Progenitor cell of endocrine pancreas (in vitro differentiated cells): ENCODE measurements at regions not wholly inside any gene's neighbourhood (a gene's known extent, or its start where the extent isn't known, plus 50 kb on each side); places are given as distances from the start of the nearest gene placed in this dataset.
A peak's percentile ranks its signal among the peaks of the same experiment; 100 is the strongest.
"Not testable (repeated sequence)": the region's sequence is repeated elsewhere in the genome, so short reads cannot be mapped to it uniquely, and the experiment has no call there.

Experiments used
- DNase-seq: peaks from one replicate; pipeline ENCODE4 v3.0.0; 2021; ENCODE audit warnings: low spot score; ENCODE audit not compliant: unreplicated experiment
- H3K27ac Mint-ChIP-seq: 2 replicates; pipeline ENCODE4 v1.8.0; 2021; ENCODE audit warnings: mild to moderate bottlenecking, moderate library complexity, mixed read lengths
- H3K27me3 Mint-ChIP-seq: 2 replicates; pipeline ENCODE4 v1.8.0; 2021; ENCODE audit warnings: mixed read lengths
- H3K36me3 Mint-ChIP-seq: 2 replicates; pipeline ENCODE4 v1.8.0; 2022; ENCODE audit warnings: mixed read lengths; ENCODE audit not compliant: insufficient read depth
- H3K4me1 Mint-ChIP-seq: 2 replicates; pipeline ENCODE4 v1.8.0; 2021; ENCODE audit warnings: low read depth, mixed read lengths
- H3K4me3 Mint-ChIP-seq: 2 replicates; pipeline ENCODE4 v1.8.0; 2021; ENCODE audit warnings: low read depth, mild to moderate bottlenecking, moderate library complexity, mixed read lengths
- H3K9me3 Mint-ChIP-seq: 2 replicates; pipeline ENCODE4 v1.8.0; 2021; ENCODE audit warnings: low read depth, mixed read lengths
- CTCF ChIP-seq: fragments of 200-600 bp; sonication (generic); IDR thresholded peaks from one replicate; pipeline ENCODE4 v1.5.0; 2021; ENCODE audit warnings: antibody characterized with exemption, mild to moderate bottlenecking; ENCODE audit not compliant: unreplicated experiment

GRCh38 chr6:99821164-99821563 lies 172.9 kb downstream of the MCHR2 start:
- no peak for TF ChIP-seq CTCF
- no peaks in the 10 kb centered on the region for H3K9me3 Mint-ChIP-seq
- no peaks in the 10 kb centered on the region for H3K27me3 Mint-ChIP-seq
- peaks cover 9% of the 10 kb centered on the region for H3K4me1 Mint-ChIP-seq
- no peak for DNase-seq
- H3K27ac Mint-ChIP-seq: no peak overlapping the region
- no peak overlapping the region for H3K4me3 Mint-ChIP-seq
- no peaks in the 10 kb centered on the region for H3K36me3 Mint-ChIP-seq

DNA sequence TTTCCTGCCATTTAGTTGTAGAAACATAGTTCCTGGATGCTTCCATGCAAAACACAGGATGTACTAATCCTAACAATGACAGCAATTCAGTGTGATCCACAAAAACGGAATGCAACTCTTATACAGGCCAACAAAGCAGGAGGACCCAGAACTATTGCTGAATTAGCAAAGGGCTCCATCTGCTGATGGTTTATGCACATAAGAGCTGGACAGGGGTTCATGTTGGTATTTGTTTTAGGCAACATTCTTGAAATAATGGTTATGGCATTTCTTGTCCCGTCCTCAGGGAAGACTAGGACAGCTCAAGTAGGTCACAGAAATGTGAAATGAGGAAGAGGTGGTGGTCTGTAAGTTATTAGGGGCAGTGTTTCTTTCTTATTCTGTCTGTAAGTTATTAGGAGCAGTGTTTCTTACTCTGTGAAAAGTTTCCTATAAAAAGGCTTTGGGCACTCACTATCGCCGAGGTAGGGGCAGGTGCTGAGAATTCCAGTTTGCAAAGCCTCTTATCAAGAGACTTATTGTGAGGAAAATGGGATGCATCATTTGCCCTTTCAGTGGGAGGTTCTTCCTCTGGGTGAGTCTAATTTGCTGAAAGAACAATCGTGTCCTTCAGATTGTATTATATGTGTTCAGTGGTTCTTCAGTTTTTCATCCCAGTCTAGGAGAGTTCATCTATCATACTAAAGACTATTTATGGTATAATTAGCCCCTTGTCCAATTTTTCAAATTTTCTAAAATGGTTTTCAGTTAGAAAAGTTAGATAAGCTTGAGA lies 171.1 kb downstream of the MCHR2 start:
- DNase-seq: no peak
- H3K27ac Mint-ChIP-seq: peak overlapping the region; percentile 73
- H3K27me3 Mint-ChIP-seq: no peaks in the 10 kb centered on the region
- H3K9me3 Mint-ChIP-seq: no peaks in the 10 kb centered on the region
- H3K36me3 Mint-ChIP-seq: no peaks in the 10 kb centered on the region
- peak; percentile 60 for TF ChIP-seq CTCF
- H3K4me1 Mint-ChIP-seq: peaks cover 9% of the 10 kb centered on the region
- peak overlapping the region; percentile 79 for H3K4me3 Mint-ChIP-seq

DNA sequence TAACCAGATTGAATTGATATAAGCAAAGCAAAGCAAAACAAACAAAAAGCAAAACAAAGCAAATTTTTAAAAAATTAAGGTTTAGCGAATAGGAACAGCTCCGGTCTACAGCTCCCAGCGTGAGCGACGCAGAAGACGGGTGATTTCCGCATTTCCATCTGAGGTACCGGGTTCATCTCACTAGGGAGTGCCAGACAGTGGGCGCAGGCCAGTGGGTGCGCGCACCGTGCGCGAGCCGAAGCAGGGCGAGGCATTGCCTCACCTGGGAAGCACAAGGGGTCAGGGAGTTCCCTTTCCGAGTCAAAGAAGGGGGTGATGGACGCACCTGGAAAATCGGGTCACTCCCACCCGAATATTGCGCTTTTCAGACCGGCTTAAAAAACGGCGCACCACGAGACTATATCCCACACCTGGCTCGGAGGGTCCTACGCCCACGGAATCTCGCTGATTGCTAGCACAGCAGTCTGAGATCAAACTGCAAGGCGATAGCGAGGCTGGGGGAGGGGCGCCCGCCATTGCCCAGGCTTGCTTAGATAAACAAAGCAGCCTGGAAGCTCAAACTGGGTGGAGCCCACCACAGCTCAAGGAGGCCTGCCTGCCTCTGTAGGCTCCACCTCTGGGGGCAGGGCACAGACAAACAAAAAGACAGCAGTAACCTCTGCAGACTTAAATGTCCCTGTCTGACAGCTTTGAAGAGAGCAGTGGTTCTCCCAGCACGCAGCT lies 170.3 kb downstream of the MCHR2 start:
- peak overlapping the region; percentile 79 for H3K4me3 Mint-ChIP-seq
- H3K27ac Mint-ChIP-seq: peak overlapping the region; percentile 73
- DNase-seq, H3K4me1 Mint-ChIP-seq, H3K36me3 Mint-ChIP-seq, H3K27me3 Mint-ChIP-seq, H3K9me3 Mint-ChIP-seq: not testable (repeated sequence)

DNA sequence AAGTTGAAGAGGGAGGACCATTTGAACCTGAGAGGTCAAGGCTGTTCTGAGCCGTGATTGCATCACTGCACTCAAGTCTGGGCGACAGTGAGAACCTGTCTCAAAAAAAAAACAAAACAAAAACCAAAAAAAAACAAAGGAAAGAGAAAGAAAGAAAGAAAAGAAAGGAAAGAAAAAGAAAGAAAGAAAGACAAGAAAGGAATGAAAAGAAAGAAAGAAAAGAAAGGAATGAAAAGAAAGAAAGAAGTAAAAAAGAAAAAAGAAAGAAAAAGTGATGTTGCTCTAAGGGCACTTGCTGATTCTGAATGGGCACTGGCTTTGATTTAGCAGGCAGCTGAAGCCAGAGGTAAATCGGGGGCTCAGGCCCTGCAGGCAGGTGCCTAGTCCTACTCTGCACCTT lies 161.0 kb downstream of the MCHR2 start:
- H3K27me3 Mint-ChIP-seq: no peaks in the 10 kb centered on the region
- peaks cover 1% of the 10 kb centered on the region for H3K36me3 Mint-ChIP-seq
- no peak for DNase-seq
- H3K27ac Mint-ChIP-seq: no peak overlapping the region
- H3K4me1 Mint-ChIP-seq: no peaks in the 10 kb centered on the region
- H3K9me3 Mint-ChIP-seq: peaks cover 3% of the 10 kb centered on the region
- H3K4me3 Mint-ChIP-seq: no peak overlapping the region
- TF ChIP-seq CTCF: no peak

- no peaks in the 10 kb centered on the region for H3K4me1 Mint-ChIP-seq
- H3K27me3 Mint-ChIP-seq: no peaks in the 10 kb centered on the region
- no peak for DNase-seq
- H3K4me3 Mint-ChIP-seq: no peak overlapping the region
- no peak overlapping the region for H3K27ac Mint-ChIP-seq
- TF ChIP-seq CTCF: no peak
- no peaks in the 10 kb centered on the region for H3K9me3 Mint-ChIP-seq
- no peaks in the 10 kb centered on the region for H3K36me3 Mint-ChIP-seq
Measured at GRCh38 chr6:99836471-99836870, 157.6 kb downstream of the MCHR2 start.

DNA sequence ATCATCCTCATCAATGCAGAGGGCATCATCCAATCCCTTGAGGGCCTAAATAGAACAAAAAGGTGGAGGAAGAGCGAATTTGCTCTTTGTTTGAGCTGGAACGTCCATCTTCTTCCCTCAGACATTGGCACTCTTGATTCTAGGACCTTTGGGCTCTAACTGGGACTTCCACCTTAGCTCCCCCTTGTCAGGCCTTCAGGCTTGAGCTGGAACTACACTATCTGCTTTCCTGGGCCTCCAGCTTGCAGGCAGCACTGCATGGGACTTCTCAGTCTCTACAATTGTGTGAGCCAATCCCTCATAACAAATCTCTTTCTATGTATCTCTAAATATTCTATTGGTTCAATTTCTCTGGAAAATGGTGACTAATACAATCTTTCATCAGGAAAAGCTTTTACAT lies 155.4 kb downstream of the MCHR2 start:
- no peaks in the 10 kb centered on the region for H3K9me3 Mint-ChIP-seq
- no peak for DNase-seq
- no peak for TF ChIP-seq CTCF
- H3K4me1 Mint-ChIP-seq: no peaks in the 10 kb centered on the region
- H3K27ac Mint-ChIP-seq: no peak overlapping the region
- no peak overlapping the region for H3K4me3 Mint-ChIP-seq
- H3K36me3 Mint-ChIP-seq: no peaks in the 10 kb centered on the region
- H3K27me3 Mint-ChIP-seq: no peaks in the 10 kb centered on the region
